Gastroesophageal sphincter (tissue), 4 donors: ENCODE measurements at regions not wholly inside any gene's neighbourhood (a gene's known extent, or its start where the extent isn't known, plus 50 kb on each side); places are given as distances from the start of the nearest gene placed in this dataset.

Experiments used
- ATAC-seq: fragments of 150-250 bp; one replicate; pipeline ENCODE4 v1.9.1; 2016; ENCODE audit warnings: mild to moderate bottlenecking, moderate library complexity
- H3K27ac ChIP-seq, 4 donors: fragments of 200-600 bp; sonication (generic) in 3 of 4; 1 replicate in 3 of 4; 2 replicates in 1 of 4; pipeline ENCODE4 v1.5.1; 2016 to 2019
- H3K27me3 ChIP-seq: fragments of 200-600 bp; sonication (generic); one replicate; pipeline ENCODE4 v1.5.1; 2019
- H3K36me3 ChIP-seq, 2 donors: fragments of 200-600 bp; sonication (generic); one replicate each; pipeline ENCODE4 v1.5.1; 2019; ENCODE audit warnings: control low read depth in 1 of 2
- H3K4me1 ChIP-seq, 3 donors: fragments of 200-600 bp; sonication (generic); 1 replicate in 2 of 3; 2 replicates in 1 of 3; pipeline ENCODE4 v1.5.1; 2016 to 2019; ENCODE audit warnings: control low read depth in 2 of 3
- H3K4me3 ChIP-seq, 2 donors: fragments of 200-600 bp; sonication (generic); one replicate each; pipeline ENCODE4 v1.5.1; 2019; ENCODE audit warnings: mild to moderate bottlenecking in 1 of 2, moderate library complexity in 1 of 2
- H3K9me3 ChIP-seq, 3 donors: fragments of 200-600 bp; sonication (generic); one replicate each; pipeline ENCODE4 v1.5.1; 2017 to 2019; ENCODE audit warnings: control low read depth in 2 of 3
- EP300 ChIP-seq: sonication (generic); formaldehyde crosslinking; IDR thresholded peaks from one replicate; pipeline ENCODE4 v1.6.1; 2017; ENCODE audit warnings: antibody characterized with exemption, mild to moderate bottlenecking
- POLR2A ChIP-seq, 2 donors: fragments of 450-650 bp; IDR thresholded peaks; one replicate each; pipeline ENCODE4 v1.6.1; 2017; ENCODE audit warnings: antibody characterized with exemption in 2 of 2, mild to moderate bottlenecking in 2 of 2, moderate library complexity in 1 of 2
- POLR2AphosphoS5 ChIP-seq: sonication (generic); formaldehyde crosslinking; IDR thresholded peaks from one replicate; pipeline ENCODE4 v1.6.1; 2017; ENCODE audit warnings: antibody characterized with exemption
- WGBS, 2 donors: methylation state at CpG; one replicate each; pipeline ENCODE4 v1.1.5; 2018; ENCODE audit warnings: low coverage in 1 of 2; 5-methylcytosine and 5-hydroxymethylcytosine counted together
- TF ChIP-seq, protein P1 (sequence below), 4 experiments: fragments of 200-600 bp in 2 of 4; fragments of 450-650 bp in 2 of 4; sonication (generic) in 1 of 4; IDR thresholded peaks; one replicate each; pipeline ENCODE4 v1.5.1; 2017 to 2019; ENCODE audit warnings: antibody characterized with exemption in 4 of 4, mild to moderate bottlenecking in 2 of 4, moderate library complexity in 2 of 4

- H3K4me1 ChIP-seq = no peaks in the 10 kb centered on the region
- peak; percentile 65 for ATAC-seq
- H3K27me3 ChIP-seq = no peaks in the 10 kb centered on the region
- no peaks in the 10 kb centered on the region for H3K9me3 ChIP-seq
- H3K27ac ChIP-seq = no peak overlapping the region
- TF ChIP-seq, protein P1, sequence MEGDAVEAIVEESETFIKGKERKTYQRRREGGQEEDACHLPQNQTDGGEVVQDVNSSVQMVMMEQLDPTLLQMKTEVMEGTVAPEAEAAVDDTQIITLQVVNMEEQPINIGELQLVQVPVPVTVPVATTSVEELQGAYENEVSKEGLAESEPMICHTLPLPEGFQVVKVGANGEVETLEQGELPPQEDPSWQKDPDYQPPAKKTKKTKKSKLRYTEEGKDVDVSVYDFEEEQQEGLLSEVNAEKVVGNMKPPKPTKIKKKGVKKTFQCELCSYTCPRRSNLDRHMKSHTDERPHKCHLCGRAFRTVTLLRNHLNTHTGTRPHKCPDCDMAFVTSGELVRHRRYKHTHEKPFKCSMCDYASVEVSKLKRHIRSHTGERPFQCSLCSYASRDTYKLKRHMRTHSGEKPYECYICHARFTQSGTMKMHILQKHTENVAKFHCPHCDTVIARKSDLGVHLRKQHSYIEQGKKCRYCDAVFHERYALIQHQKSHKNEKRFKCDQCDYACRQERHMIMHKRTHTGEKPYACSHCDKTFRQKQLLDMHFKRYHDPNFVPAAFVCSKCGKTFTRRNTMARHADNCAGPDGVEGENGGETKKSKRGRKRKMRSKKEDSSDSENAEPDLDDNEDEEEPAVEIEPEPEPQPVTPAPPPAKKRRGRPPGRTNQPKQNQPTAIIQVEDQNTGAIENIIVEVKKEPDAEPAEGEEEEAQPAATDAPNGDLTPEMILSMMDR (IDR thresholded peaks at IDR 0.05) = no peak
- TF ChIP-seq EP300 (no peak), POLR2AphosphoS5 (no peak), POLR2A (IDR thresholded peaks at IDR 0.05) (no peak)
- WGBS, 2 donors = 50 to 53% methylated on average over 3 to 4 of the region's 4 CpGs
- no peak overlapping the region for H3K4me3 ChIP-seq
- H3K36me3 ChIP-seq = no peaks in the 10 kb centered on the region
These were observed 83.5 kb downstream of the OTUD1 start for GRCh38 chr10:23522345-23522744.

DNA sequence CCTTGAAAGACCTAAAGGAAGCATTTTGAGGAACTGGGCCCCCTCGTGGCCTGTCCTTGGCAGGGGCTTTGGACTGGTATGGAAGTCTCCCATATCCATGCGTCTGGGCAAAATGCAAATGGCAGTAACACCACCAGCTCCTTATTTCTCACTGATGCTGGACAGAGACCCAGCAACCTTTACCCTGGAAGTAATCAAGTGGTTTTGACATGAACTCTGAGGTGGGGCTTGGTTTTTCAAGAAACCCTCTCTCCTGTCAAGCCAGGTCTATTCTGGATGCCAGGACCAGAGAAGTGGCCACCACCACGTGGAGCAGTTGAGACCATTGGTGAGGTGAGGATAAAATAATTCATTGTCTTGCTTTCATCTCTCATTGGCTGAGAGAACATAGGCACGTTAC lies 84.4 kb downstream of the OTUD1 start:
- Histone ChIP-seq H3K27ac (no peak overlapping the region), H3K36me3 (no peaks in the 10 kb centered on the region), H3K9me3 (no peaks in the 10 kb centered on the region), H3K4me3 (no peak overlapping the region), H3K4me1 (no peaks in the 10 kb centered on the region), H3K27me3 (no peaks in the 10 kb centered on the region)
- WGBS, 2 donors = 46 to 48% methylated on average over 2 to 3 of the region's 4 CpGs
- ATAC-seq = no peak
- TF ChIP-seq POLR2A (IDR thresholded peaks at IDR 0.05) (no peak), EP300 (no peak), POLR2AphosphoS5 (no peak)
- TF ChIP-seq, protein P1 (IDR thresholded peaks at IDR 0.05) = no peak

- Histone ChIP-seq H3K9me3 (no peaks in the 10 kb centered on the region), H3K4me3 (no peak overlapping the region), H3K27me3 (no peaks in the 10 kb centered on the region), H3K27ac (no peak overlapping the region), H3K36me3 (no peaks in the 10 kb centered on the region), H3K4me1 (no peaks in the 10 kb centered on the region)
- 37 to 43% methylated on average over 1 to 2 of the region's 2 CpGs for WGBS, 2 donors
- ATAC-seq = no peak
- no peak for TF ChIP-seq POLR2AphosphoS5
- TF ChIP-seq, protein P1 (IDR thresholded peaks at IDR 0.05) = peak; percentile 11 to 53 (median 44)
These were observed 86.5 kb downstream of the OTUD1 start for GRCh38 chr10:23525406-23525805.

- Histone ChIP-seq H3K36me3 (no peaks in the 10 kb centered on the region), H3K4me1 (no peaks in the 10 kb centered on the region), H3K27ac (no peak overlapping the region), H3K27me3 (no peaks in the 10 kb centered on the region), H3K9me3 (no peaks in the 10 kb centered on the region), H3K4me3 (no peak overlapping the region)
- TF ChIP-seq, protein P1 (IDR thresholded peaks at IDR 0.05) = no peak
- TF ChIP-seq POLR2A (IDR thresholded peaks at IDR 0.05) (no peak), EP300 (no peak), POLR2AphosphoS5 (no peak)
- ATAC-seq = no peak
- WGBS, 2 donors = 80 to 84% methylated on average over 2 of the region's 2 CpGs
These were observed 89.5 kb downstream of the OTUD1 start for GRCh38 chr10:23528419-23528818.

- TF ChIP-seq, protein P1 (IDR thresholded peaks at IDR 0.05) = no peak
- TF ChIP-seq EP300 = no peak
- TF ChIP-seq POLR2A (IDR thresholded peaks at IDR 0.05) = no peak
- TF ChIP-seq POLR2AphosphoS5 = no peak
- Histone ChIP-seq H3K36me3 (no peaks in the 10 kb centered on the region), H3K27me3 (no peaks in the 10 kb centered on the region), H3K27ac (no peak overlapping the region), H3K4me3 (no peak overlapping the region), H3K4me1 (no peaks in the 10 kb centered on the region), H3K9me3 (no peaks in the 10 kb centered on the region)
- 55 to 65% methylated on average over 4 to 5 of the region's 5 CpGs for WGBS, 2 donors
- ATAC-seq = no peak
These were observed 90.8 kb downstream of the OTUD1 start for GRCh38 chr10:23529625-23530024.
